ENCODE measurements at regions not wholly inside any gene's neighbourhood (a gene's known extent, or its start where the extent isn't known, plus 50 kb on each side); places are given as distances from the start of the nearest gene placed in this dataset.

DNA sequence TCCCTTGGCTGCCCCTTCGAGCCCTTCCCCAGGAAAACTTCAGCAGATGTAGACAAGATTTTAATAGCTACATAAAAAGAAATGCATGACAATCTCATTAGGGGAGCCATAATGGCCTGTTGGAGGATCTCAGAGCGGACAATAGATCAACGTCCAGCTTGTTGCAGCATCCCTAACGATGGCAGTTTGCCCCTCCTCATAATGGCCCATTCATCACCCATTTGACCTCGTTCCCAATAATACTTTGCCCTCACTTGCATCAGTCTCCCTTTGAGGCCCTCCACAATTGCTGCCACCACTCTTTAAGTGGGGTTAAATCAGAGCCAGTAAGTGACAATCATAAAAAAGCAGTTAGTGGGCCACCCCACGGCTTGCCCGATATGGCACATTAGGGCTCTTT is 84.7 kb upstream of the PCDH8 start:
- Histone ChIP-seq H3K9me3 (ENCODE audit: low read depth) (no peaks in the 10 kb centered on the region), H3K9ac (no peak overlapping the region), H3K79me2 (ENCODE audit: insufficient read depth) (no peaks in the 10 kb centered on the region), H3K36me3 (ENCODE audit: low read depth) (no peaks in the 10 kb centered on the region), H2AFZ (no peak overlapping the region), H3K27me3 (replicated peaks; ENCODE audit: insufficient read depth) (no peaks in the 10 kb centered on the region), H3F3A (ENCODE audit: insufficient read depth) (no peaks in the 10 kb centered on the region), H4K20me1 (ENCODE audit: insufficient read depth) (no peaks in the 10 kb centered on the region), H3K4me3 (no peak overlapping the region), H3K27ac (no peak overlapping the region), H3K9me2 (ENCODE audit: insufficient read depth) (no peaks in the 10 kb centered on the region), H3K4me2 (ENCODE audit: unreplicated experiment) (no peak overlapping the region), H3K4me1 (ENCODE audit: insufficient read depth) (no peaks in the 10 kb centered on the region)
- TF ChIP-seq EZH2 (IDR thresholded peaks at IDR 0.05; ENCODE audit: insufficient read depth, poor library complexity, severe bottlenecking) (no peak), EZH2phosphoT487 (IDR thresholded peaks at IDR 0.05; ENCODE audit: insufficient read depth, low read depth) (no peak)
- no peak for DNase-seq
- 22 to 26% methylated on average over 7 of the region's 7 CpGs for WGBS, 2 experiments (ENCODE audit: low coverage in 1 of 2, low lambda C conversion rate in 2 of 2, missing lambda C conversion rate in 2 of 2)
- in situ Hi-C loops (cut with MboI): no loop called here

DNA sequence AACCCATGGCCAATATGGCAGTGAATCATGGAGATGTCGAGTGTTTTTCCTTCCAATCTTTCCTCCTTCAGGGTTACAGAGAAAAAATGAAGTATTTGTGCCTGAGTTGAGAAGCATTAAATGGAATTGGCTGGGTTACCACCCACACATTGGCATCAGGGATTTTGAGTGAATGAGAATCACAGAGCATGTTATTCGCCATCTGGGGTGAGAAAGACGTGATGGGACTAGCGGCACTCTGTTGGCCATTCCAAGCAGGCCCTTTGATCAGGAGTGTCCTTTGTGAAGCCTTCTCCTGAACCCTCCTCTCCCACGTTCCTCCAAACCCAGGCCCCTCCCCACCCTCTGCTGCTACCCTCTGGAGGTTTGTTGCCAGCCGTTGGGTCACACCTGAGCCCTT is 84.2 kb upstream of the PCDH8 start:
- no peaks in the 10 kb centered on the region for H3K9me2 ChIP-seq (ENCODE audit: insufficient read depth)
- DNase-seq: no peak
- no peaks in the 10 kb centered on the region for H3F3A ChIP-seq (ENCODE audit: insufficient read depth)
- H3K27me3 ChIP-seq (replicated peaks; ENCODE audit: insufficient read depth): no peaks in the 10 kb centered on the region
- H3K4me2 ChIP-seq (ENCODE audit: unreplicated experiment): no peak overlapping the region
- TF ChIP-seq EZH2 (IDR thresholded peaks at IDR 0.05; ENCODE audit: insufficient read depth, poor library complexity, severe bottlenecking) (no peak), EZH2phosphoT487 (IDR thresholded peaks at IDR 0.05; ENCODE audit: insufficient read depth, low read depth) (no peak)
- H3K9me3 ChIP-seq (ENCODE audit: low read depth): no peaks in the 10 kb centered on the region
- H3K36me3 ChIP-seq (ENCODE audit: low read depth): no peaks in the 10 kb centered on the region
- no peak overlapping the region for H3K27ac ChIP-seq
- WGBS, 2 experiments (ENCODE audit: low coverage in 1 of 2, low lambda C conversion rate in 2 of 2, missing lambda C conversion rate in 2 of 2): 8 to 13% methylated on average over 6 of the region's 6 CpGs
- H3K9ac ChIP-seq: no peak overlapping the region
- H3K4me1 ChIP-seq (ENCODE audit: insufficient read depth): no peaks in the 10 kb centered on the region
- in situ Hi-C loops (cut with MboI): no loop called here
- H4K20me1 ChIP-seq (ENCODE audit: insufficient read depth): no peaks in the 10 kb centered on the region
- no peaks in the 10 kb centered on the region for H3K79me2 ChIP-seq (ENCODE audit: insufficient read depth)
- no peak overlapping the region for H2AFZ ChIP-seq
- H3K4me3 ChIP-seq: no peak overlapping the region

DNA sequence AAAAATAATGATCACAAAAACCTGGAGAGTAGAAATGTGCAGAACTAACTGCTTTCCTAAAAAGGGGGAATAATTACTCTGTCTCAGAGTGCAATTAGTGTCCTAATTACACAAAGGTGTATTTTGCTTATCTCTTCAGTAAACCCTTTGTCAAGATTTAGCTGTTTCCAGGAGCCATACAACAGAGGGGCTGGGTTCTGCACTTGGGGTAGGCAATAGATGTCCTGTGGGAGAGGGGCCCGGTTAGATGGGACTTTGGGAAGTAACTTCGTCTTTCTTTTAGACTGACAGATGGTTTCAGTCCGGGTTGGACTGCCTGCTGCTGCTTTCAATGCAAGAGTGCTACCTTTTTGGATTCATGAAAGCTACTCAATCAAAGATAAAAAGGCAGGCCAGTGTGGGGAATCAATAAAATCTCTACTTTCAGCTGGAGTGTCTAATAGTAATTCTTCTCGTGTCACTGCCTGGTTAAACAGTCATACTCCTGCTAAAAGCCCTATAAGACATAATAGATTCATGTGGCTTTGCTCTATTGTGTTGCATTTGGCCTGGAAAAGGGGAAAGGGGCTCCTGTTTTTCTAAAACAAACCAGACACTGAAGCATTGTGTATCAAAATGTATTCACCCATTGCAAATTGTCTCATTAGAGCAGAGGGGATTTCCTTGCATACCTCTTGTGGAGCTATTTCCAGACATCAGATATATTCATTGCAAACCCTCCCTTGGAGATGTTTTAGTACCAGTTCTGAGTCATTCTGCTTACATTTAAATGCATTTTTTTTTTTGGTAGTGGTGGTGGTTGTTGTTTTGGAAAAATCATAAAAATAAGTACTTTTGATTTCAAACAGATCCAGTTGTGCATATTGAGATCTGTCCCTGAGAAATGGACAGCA is 83.3 kb upstream of the PCDH8 start:
- Histone ChIP-seq H3F3A (ENCODE audit: insufficient read depth) (no peaks in the 10 kb centered on the region), H3K4me3 (no peak overlapping the region), H3K4me1 (ENCODE audit: insufficient read depth) (no peaks in the 10 kb centered on the region), H3K36me3 (ENCODE audit: low read depth) (no peaks in the 10 kb centered on the region), H3K9ac (no peak overlapping the region), H3K9me2 (ENCODE audit: insufficient read depth) (no peaks in the 10 kb centered on the region), H4K20me1 (ENCODE audit: insufficient read depth) (no peaks in the 10 kb centered on the region), H3K27me3 (replicated peaks; ENCODE audit: insufficient read depth) (no peaks in the 10 kb centered on the region), H2AFZ (no peak overlapping the region), H3K79me2 (ENCODE audit: insufficient read depth) (no peaks in the 10 kb centered on the region), H3K4me2 (ENCODE audit: unreplicated experiment) (no peak overlapping the region), H3K9me3 (ENCODE audit: low read depth) (no peaks in the 10 kb centered on the region), H3K27ac (no peak overlapping the region)
- no peak for TF ChIP-seq EZH2phosphoT487 (IDR thresholded peaks at IDR 0.05; ENCODE audit: insufficient read depth, low read depth)
- WGBS, 2 experiments (ENCODE audit: low coverage in 1 of 2, low lambda C conversion rate in 2 of 2, missing lambda C conversion rate in 2 of 2): 4 to 9% methylated on average over 4 of the region's 4 CpGs
- no peak for DNase-seq
- in situ Hi-C loops (cut with MboI): no loop called here

DNA sequence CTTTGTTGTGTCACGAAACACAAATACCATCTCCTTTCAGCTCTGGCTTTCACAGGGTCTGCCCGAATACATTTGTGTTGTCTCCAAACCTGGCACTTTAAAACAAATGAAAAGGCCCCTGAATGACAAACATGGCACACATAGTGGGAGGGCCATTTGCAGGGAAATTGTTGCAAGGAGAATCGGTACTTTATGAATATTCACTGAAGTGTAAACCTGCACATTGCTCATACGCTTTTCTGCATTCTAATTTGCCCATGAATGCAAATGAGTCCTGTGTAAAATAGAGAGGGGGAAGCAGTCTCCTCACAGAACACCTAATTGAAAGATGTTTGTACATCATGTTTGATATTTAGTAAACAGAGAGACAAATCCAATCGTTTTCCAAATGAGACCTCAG is 82.7 kb upstream of the PCDH8 start:
- no peak overlapping the region for H3K27ac ChIP-seq
- H3K9me2 ChIP-seq (ENCODE audit: insufficient read depth): no peaks in the 10 kb centered on the region
- H3F3A ChIP-seq (ENCODE audit: insufficient read depth): no peaks in the 10 kb centered on the region
- H3K36me3 ChIP-seq (ENCODE audit: low read depth): no peaks in the 10 kb centered on the region
- H2AFZ ChIP-seq: no peak overlapping the region
- no peak for TF ChIP-seq EZH2phosphoT487 (IDR thresholded peaks at IDR 0.05; ENCODE audit: insufficient read depth, low read depth)
- TF ChIP-seq EZH2 (IDR thresholded peaks at IDR 0.05; ENCODE audit: insufficient read depth, poor library complexity, severe bottlenecking): no peak
- no peaks in the 10 kb centered on the region for H4K20me1 ChIP-seq (ENCODE audit: insufficient read depth)
- H3K9me3 ChIP-seq (ENCODE audit: low read depth): no peaks in the 10 kb centered on the region
- DNase-seq: no peak
- no peak overlapping the region for H3K9ac ChIP-seq
- no peaks in the 10 kb centered on the region for H3K4me1 ChIP-seq (ENCODE audit: insufficient read depth)
- H3K4me3 ChIP-seq: no peak overlapping the region
- H3K79me2 ChIP-seq (ENCODE audit: insufficient read depth): no peaks in the 10 kb centered on the region
- H3K27me3 ChIP-seq (replicated peaks; ENCODE audit: insufficient read depth): no peaks in the 10 kb centered on the region
- 26 to 28% methylated on average over 5 of the region's 5 CpGs for WGBS, 2 experiments (ENCODE audit: low coverage in 1 of 2, low lambda C conversion rate in 2 of 2, missing lambda C conversion rate in 2 of 2)
- in situ Hi-C loops (cut with MboI): no loop called here
- H3K4me2 ChIP-seq (ENCODE audit: unreplicated experiment): no peak overlapping the region

Data from GM23248 (cell line).